Embryonic facial prominence (tissue), 1 donor: ENCODE measurements at regions not wholly inside any gene's neighbourhood (a gene's known extent, or its start where the extent isn't known, plus 50 kb on each side); places are given as distances from the start of the nearest gene placed in this dataset.

Experiments
- DNase-seq: peaks from one replicate; pipeline ENCODE4 v3.0.0-alpha.2; 2016; ENCODE audit errors: extremely low spot score

DNA sequence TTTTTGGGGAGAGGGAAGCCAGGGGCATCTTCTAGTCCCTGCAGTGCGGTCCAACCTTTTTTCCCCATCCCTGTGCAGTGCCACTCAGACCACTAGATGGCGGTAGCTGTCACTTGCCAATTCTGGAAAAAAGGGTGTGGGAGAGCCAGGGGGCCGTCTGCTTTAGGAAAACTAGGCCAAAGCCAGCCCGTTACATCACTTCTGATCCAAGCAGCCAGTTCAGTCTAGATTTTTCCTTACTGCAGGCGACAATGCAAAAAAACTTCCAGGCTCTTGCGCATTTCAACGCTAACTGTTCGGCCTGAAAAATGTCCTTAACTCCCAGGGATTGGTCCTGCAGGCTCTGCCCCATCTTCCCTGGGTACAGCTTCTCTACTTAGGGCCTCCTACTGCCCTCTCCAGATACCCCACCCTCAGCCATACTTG lies 69.2 kb upstream of the CES5A start:
- peak; percentile 69 for DNase-seq

- no peak for DNase-seq
Observed at GRCh38 chr16:55943267-55943666, 68.1 kb upstream of the CES5A start.

DNA sequence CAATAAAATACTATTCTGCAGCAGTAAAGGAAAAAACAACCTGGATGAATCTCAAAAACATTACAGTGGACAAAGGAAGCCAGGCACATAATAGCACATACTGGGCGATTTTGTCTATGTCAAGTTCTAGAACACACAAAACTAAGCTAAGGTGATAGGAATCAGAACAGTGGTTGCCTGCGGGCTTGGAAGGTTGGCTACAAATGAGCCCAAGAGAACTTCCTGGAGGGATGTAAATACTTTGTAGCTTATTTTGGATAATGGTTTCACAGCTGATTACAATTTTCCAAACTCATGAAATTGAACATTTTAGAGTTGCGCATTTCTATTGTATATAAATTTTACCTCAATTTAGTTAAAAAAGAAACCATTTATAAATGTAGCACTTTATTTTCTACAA lies 67.6 kb upstream of the CES5A start:
- no peak for DNase-seq

DNA sequence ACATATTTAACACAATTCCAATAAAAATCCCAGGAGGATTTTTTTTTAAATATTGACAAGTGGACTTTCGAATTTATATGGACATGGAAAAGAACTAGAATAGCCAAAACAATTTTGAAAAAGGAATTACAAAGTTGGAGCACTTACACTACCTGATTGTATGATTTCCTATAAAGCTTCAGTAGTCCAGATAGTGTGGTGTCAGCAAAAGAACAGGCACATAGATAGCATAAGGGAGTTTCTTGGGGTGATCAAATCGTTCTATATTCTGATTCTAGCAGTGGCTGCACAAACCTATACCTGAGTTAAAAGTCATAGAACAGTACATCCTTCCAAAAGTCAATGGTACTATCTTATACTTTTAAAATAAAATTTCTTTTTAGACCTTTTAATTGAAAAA lies 66.4 kb upstream of the CES5A start:
- no peak for DNase-seq

DNA sequence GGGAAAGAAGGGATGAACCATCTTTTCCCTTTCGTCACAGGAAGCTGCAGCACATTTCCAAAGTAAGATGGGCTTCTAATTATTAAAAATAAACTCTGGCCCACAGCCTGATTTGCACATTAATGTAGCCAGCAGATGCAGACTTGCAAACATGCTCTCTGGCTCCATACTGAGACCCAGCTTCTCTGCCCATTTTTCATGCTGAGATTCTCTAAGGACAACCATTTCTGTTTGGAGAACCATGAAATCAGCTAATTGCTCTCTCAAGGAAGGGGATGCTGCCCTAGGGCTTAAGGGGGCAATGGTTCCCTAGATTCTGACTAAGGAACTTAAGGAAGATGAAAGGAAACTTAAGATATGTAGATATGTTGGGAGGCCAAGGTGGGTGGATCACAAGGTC lies 63.0 kb upstream of the CES5A start:
- no peak for DNase-seq

GRCh38 chr16:55933038-55933437 lies 57.9 kb upstream of the CES5A start:
- no peak for DNase-seq

DNA sequence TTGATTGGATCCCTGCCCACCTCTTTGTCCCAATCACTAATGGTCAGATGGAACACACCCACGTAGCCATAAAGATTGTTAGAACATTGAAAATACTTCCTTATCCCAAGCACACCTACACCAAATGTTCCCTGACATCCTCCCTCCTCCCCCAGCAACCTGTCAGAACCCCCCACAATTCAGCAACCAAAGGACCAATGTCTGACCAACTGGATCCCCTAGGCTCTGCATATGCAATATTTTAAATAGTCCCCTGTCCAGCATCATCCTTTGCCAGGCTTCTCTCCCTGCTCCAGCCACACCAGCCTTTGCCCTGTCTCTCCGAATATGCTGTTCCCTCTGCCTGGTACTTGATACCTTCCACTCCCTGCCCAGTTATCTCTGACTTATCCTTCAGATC lies 54.9 kb upstream of the CES5A start:
- DNase-seq, result no peak

DNA sequence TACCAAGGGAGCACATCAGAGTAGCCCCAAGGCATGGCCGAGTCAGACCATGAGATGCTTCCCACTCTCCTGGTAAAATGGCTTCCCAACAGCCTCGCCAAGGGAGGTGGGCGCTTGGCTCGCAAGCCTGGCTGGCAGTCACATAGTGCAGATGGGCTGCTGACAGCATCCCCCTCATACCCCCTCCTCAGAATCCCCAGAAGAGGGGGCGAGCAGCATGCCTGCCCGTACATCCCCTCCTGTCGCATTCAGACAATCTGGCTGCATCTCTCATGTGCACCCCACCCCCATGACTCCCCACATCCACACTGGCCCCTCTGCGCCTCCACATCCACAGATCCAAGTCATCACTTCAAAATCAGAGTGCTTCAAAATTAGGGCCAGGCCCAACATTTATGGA lies 54.0 kb upstream of the CES5A start:
- DNase-seq, result no peak

DNA sequence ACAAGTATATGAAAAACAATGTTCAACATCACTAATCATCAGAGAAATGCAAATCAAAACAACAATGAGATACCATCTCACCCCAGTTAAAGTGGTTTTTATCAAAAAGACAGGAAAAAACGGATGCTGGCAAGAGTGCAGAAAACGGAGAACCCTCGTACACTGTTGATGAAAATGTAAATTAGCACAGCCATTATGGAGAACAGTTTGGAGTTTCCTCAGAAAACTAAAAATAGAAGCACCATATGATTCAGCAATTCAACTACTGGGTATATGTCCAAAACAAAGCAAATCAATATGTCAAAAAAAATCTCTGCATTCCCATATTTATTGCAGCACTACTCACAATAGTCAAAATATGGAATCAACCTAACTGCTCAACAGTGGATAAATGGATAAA lies 50.1 kb upstream of the CES5A start:
- DNase-seq, result no peak
